COLO668 (cell line): ENCODE measurements at regions not wholly inside any gene's neighbourhood (a gene's known extent, or its start where the extent isn't known, plus 50 kb on each side); places are given as distances from the start of the nearest gene placed in this dataset.
"Not testable (repeated sequence)": the region's sequence is repeated elsewhere in the genome, so short reads cannot be mapped to it uniquely, and the experiment has no call there.

Experiments
- DNase-seq: peaks from one replicate; lab custom pipeline; 2025; ENCODE audit not compliant: unreplicated experiment; lab: John Stamatoyannopoulos, UW

DNA sequence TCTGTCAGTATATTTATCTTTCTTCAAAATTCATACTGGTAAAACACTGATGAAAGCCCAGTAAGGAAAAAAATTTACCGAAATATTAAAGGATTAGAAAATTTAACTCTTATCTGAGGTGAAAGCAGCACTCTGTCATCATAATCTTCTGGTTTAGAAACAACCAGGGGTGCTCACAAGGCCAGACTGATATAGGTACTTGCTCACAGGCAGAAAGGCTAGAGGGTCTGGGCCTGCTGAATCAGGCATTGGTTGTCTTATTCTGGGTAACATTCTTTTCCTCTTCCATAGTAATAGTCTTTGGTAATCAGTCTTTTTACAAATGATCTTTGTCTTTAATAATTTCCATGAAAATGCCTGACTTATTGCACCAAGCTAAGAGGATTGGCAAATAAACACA lies 221.4 kb upstream of the TFPI start:
- DNase-seq = no peak

DNA sequence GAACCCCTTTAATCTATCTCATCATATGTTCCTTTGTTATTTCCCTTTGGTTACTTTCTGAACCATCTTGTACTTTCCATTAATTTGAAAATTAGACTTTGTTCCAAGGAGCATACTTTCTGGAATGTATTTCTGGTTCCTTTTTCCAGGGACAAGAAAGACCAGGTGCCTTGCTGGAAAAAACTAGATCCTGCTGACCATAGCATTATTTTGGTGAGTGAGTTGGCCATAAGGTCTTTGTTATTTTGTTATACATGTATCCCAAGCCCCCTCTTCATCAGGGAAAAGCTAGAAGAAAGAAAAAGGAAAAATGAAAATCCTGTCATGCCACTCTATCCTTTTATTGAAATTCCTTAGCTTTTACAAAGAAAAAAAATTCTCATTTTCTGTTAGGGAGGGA lies 228.1 kb upstream of the TFPI start:
- no peak for DNase-seq

DNA sequence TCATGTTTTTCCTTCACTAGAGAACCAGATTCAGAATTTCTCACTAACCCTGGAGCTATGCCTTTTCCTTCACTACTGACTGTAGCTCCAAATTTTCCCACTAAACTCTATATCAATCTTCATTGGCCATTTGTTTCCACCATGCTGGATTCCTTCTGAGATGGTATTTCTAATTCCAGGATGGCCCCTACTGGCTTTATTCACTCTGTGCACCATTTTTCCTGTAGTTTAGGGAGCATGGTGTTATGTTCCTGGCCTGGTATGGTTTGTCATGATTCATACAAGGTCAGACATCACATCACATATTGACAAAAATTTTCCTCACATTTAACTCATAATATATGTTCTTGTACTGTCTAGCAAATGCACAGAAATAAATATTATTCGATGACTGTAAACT lies 229.2 kb upstream of the TFPI start:
- no peak for DNase-seq

DNA sequence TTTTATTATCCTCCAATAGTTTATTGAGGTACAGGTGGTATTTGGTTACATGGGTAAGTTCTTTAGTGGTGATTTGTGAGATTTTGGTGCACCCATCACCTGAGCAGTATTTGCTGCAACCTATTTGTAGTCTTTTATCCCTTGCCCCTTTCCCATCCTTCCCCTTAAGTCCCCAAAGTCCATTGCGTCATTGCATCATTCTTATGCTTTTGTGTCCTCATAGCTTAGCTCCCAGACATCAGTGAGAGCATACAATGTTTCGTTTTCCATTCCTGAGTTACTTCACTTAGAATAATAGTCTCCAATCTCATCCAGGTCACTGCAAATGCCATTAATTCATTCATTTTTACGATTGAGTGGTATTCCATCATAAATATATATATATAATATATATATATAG lies 229.9 kb upstream of the TFPI start:
- DNase-seq = not testable (repeated sequence)

DNA sequence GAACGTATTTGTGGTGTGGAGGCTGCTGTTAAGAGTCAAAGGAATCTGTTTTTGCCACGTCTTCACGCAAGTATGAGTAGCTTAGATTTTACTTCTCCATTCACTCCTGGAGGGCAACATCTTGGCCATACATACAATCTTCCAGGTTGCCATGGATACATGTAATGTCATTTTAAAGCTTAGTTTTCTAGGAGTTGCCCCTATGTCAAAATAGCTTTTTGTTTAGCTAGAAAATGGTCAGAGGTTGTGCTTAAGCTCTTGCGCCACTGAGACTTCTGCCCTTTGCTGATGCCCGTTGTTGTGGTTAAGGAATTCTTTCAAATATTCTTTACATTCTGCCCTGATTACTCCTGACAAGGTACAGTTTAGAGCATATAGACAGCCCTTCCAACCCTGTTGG lies 245.4 kb upstream of the TFPI start:
- no peak for DNase-seq

DNA sequence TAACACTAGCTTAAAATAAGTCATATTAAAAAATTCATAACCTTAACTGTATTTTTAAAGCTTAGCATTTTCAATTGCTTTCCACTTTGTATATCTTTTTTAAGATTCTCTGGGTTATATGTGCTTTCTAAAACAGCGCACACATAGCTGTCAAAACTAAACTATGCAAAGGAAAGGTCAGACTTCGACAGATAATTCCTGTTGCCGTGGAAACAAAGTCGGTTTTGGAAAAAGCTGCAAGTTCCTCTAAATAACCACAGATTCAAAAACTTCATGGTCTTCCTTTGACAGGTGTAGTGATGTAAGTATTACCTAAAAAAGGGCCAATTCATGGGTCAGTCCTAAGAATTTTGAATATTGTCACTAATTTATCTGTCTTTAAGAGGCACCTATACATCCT lies 249.6 kb upstream of the TFPI start:
- no peak for DNase-seq

DNA sequence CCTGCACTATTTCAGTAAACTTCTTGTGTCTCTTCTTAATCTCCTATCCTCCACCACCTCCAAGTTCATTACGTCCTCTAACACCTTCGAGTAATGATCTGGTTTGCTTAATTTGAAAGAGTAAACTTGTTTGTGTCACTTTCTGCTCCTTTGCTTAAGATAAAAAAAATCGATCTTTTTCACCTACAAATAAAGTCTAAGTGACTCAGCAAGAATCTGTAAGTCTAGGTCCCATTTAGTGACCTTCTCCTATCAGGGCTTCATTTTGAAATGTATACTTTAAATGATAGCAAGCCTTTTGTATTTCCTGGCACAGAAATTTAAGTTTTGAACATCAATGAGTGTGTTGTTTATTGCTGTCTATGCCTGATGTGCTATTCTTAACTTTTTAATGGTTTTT lies 260.9 kb upstream of the TFPI start:
- no peak for DNase-seq

DNA sequence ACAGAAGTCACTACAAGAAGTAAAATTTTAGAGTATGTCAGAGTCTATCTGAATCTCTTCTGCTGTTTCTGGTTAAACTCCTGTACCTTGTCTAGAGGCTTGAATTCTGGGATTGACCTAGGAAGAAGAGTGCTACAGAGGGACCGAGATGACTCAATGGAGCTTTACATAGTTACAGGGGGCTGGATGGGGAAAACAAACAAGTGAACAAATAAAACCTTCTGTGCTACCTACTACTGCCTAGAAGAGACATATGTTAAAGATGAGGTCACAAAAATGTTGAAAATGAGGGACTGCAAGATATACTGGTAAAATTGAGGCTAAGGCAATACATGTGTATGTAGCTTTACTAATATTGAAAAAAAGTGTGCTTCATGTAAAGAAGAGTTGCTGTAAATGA lies 265.4 kb upstream of the TFPI start:
- DNase-seq = no peak

DNA sequence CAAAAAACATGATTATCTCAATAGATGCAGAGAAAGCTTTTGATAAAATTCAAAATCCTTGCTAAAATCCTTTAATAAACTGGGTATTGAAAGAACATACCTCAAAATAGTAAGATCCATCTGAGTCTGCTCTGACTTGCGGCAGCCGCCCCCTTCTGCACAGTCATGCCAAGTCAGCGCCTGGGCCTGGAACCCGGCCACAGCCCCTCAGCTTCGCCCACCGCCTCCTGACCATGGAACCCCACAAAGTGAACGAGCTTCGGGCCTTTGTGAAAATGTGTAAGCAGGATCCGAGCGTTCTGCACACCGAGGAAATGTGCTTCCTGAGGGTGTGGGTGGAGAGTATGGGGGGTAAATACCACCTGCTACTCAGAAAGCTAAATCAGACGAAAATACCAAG lies 270.9 kb upstream of the TFPI start:
- DNase-seq = no peak

DNA sequence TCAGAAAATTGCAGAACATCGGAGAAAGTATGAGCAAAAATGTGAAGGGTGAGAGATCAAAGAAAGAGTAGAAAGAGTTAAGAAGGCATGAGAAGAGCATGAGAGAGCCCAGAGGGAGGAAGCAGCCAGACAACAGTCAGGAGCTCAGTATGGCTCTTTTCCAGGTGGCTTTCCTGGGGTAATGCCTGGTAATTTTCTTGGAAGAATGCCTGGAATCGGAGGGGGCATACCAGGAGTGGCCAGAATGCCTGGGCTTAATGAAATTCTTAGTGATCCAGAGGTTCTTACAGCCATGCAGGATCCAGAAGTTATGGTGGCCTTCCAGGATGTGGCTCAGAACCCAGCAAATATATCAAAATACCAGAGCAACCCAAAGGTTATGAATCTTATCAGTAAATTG lies 271.8 kb upstream of the TFPI start:
- no peak for DNase-seq

DNA sequence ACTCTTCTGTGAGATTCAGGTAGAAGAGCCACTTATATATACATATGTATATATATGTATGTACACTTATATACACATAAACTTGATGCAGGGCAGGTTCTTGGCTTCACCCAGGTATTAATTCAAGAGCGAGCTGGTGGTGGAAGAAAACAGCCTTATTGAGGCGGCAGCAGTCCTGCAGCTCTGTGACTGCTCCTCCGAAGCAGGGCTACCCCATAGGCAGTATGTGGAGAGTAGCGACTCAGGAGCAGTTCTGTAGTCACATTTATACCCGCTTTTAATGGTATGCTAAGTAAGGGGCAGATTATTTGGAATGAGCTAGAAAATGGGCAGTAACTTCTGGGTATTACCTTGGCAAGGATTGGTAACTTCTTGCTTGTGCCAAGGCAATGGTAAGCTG lies 280.6 kb upstream of the TFPI start:
- DNase-seq = no peak

DNA sequence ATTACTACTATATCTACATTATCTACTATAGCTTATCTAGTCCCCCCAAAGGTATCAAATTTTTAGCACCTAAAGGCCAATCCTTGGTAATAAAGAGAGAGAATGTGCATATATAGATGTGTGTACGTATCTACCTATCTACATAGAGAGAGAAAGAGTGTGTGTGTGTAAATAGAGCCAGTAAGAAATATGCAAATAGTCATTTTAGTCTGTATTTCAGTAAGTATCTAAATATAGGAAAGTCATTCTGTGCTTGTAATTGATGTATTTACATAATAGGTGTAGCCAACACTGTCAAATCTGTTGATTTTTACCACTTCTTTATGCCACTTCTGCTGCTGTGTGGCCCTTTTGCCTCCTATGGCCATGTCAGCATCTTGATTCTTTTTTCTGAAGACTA lies 284.5 kb upstream of the TFPI start:
- no peak for DNase-seq

DNA sequence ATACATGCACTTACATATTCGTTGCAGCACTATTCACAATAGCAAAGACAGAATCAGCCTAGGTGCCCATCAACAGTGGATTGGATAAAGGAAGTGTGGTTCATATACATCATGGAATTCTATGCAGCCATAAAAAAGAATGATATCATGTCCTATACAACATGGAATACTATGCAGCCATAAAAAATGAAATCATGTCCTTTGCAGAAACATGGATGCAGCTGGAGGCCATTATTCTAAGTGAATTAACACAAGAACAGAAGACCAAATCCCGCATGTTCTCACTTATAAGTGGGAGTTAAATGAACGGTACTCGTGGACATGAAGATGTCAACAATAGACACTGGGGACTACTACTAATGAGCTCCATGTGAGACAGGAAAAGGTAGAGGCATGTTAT lies 288.1 kb upstream of the TFPI start:
- DNase-seq = no peak

DNA sequence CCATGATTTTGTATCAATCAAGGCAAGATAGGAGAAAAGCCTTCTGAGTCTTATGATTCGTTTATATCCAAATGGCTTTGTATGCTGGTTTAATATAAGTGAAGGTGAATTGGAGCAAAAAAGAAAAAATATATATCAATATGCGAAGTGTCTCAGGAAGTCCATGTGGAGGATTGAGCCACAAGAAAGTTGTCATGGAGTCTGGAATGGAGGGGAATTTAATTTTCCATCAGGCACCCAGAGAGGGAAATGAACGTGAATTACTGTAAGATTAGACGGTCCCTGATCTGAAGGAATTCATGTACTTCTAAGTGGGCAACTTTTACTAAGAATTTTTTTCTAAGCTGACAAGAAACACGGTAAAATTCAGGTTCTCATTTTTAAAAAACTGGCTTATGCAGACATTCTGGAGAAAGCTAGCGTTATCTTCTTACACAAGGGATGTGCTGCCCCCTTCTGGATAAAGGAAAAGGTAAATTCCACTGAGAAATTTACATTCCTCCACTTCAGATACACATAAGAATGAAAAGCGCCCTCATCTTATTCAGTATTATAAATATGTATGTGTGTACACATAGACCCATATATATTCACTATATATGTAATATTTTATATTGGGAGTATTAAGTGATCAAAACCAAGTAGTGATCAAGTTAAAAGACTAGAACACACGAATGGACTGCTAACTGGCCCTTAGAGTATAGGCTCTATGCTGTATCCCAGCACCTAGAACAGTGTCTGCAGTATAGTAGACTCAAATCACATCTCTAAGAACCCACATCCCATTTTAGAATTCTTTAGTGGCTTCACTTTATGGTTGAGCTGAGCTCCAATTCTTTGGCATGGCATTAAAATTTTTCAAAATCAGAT lies 289.0 kb upstream of the TFPI start:
- DNase-seq = peak; percentile 6

DNA sequence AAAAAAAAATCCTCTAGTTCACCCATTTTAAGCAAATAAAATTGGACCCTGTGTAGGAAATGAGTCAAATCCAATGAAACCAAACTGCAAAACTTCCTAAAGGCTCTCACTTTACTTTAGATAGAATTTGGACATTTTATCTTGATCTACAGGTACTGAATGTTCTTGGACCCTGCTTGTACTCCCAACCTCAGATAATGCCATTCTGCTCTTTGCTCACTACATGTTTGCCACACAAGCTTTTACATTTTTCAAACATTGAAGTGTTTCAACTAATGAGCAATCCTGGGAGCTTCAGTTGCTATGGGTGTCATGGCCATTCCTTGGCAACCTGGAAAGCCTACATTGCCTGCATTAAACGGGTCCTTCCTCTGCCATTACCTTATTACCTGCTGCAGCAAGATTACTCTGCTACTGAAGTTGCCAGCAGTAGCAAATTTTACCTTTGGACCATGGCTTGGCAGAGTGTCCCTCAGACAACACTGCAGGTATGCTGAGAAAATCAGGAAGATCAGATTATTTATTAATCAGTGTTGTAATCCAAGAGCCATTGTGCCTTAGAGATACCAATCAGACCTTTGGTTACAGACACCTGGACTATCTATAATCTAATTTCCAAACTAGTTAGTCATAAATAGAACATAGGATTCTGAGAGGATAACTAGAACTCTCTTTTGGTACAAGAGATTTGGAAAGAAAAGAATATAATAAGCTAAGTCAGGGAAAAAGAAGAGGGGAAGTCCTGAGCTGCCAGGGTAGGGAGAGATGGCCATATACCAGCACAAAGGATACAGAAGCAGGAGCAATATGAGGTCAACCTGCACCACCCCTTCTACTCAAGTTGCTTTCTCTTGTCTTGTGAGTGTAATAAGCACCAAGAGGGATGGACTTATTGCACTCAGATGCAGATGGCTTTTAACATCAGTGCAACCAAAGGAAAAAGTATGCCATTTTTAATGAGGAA lies 293.3 kb upstream of the TFPI start:
- DNase-seq = no peak

DNA sequence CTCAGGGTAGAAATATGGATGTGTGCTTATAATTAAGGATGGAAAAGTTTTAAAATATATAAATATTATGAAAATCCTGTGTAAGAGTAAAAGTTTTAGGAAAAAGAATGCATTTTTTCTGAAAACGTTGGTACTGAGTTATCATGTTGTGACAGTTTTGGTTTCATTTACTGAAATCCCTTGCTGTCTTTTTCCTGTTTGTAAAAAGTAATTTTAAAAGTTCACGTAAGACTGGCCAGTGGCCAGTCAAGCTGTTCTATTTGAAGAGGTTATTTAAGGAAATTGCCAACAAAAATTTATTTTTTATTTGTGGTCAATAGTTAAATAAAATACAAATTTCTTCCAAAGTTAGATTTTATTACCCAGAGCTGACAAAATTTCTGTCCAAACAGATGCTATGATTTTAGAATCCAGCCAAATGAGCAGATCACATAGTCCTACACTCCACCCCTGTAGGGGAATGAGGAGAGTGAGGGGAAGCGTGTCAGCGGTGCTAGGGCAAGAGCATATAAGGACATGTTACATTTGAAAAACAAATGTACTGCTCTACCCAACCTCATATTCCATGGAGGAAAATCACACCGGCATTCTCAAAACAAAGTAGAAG lies 297.8 kb upstream of the TFPI start:
- DNase-seq = no peak

DNA sequence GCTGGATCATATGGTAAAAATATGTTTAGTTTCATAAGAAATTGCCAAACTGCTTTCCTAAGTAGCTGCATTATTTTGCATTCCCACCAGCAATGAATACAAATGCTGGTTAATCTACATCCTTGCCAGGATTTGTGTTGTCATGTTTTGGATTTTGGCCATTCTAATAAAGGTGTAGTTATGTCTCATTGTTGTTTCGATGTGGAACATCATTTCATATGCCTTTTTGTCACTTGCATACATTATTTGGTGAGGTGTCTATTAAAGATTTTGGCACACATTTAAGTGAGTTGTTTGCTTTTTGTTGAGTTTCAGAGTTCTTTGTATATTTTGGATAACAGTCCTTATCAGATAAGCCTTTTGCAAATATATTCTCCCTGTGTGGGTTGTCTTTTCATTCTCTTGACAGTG lies 299.2 kb upstream of the TFPI start:
- DNase-seq = no peak

DNA sequence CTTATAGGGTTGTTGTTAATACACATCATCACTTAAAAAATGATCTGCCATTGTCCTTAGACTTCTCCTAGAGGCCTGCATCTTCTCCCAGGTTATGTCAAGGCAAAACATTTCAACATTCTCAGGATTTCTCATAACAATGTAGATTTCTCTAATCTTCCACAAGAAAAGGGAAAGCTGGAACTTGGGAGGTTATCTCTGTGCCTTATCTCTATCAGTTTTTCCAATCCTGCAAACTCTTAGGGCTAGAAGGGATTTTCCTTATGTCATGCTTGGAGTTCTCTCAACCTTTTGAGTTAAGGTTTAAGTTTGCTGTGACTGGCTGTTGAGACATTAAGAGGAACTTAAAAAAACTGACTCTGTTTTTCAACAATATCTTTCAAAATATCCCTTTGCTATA lies 300.6 kb upstream of the TFPI start:
- no peak for DNase-seq

DNA sequence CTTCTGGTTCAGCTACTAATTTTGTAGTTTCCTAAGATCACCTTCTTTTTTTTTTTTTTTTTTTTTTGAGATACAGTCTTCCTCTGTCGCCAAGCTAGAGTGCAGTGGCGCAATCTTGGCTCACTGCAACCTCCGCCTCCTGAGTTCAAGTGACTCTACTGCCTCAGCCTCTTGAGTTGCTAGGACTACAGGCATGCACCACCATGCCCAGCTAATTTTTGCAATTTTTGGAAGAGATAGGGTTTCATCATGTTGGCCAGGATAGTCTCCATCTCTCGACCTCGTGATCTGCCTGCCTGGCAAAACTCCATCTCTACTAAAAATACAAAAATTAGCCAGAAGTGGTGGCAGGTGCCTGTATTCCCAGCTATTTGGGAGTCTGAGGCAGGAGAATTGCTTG lies 301.5 kb upstream of the TFPI start:
- DNase-seq = no peak

DNA sequence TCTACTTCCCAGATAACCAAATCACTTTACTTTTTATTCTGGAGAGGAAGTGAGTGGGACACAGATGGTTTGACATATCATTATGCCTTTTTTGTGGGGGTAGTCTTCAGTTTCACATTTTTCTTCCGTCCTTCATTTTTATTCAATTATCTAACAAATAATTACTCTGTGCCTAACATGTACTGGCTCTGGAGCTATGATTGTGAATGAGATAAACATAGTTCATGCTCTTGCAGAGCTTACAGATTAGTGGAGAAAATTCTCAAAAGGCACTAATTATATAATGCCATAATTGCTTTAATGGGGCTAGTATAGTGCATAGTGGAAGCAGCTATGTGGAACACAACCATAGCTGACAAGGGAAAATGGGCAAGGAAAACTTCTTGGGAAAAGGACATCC lies 303.6 kb upstream of the TFPI start:
- no peak for DNase-seq

DNA sequence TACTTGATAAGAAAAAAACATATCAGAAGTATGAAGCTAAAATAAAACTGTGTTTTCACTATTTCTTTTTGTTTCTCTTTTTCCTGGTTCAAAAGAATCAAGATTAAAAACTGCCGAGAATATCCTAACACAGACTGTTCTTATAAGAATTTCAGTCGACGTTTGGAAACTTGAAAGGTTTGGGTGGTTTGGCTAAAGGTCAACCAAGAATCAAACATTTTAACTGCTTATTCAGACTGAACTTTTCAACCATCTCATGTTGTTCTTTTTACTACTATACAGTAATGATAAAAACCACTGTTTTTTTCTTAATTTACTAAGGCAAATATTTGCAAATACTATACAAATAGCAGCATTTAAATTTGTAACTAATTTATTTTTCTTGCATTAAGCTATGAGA lies 308.5 kb upstream of the TFPI start:
- DNase-seq = no peak

DNA sequence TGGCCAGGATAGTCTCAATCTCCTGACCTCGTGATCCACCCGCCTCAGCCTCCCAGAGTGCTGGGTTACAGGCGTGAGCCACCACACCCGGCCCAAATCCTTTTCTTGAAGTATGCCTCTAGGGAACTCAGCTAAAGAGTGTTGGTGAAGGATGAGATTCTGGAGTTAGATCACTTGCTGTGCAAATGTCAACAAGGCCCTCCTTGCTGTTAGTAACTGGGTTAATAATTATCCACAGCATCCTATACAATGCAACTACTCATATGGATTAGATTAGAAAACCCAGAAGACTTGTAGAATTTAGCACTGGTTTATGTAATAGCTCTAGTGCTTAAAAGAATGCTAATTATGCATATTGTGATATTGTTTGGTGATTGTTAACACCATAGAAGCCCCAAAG lies 310.8 kb upstream of the TFPI start:
- DNase-seq = no peak
